H1 (cell line): ENCODE measurements at regions not wholly inside any gene's neighbourhood (a gene's known extent, or its start where the extent isn't known, plus 50 kb on each side); places are given as distances from the start of the nearest gene placed in this dataset.

ENCODE experiments used
- CBX8 ChIP-seq: fragments of 300-800, 300-1000 bp; sonication (generic); IDR thresholded peaks from 2 replicates; pipeline ENCODE4 v1.7.1; 2016; ENCODE audit warnings: low read depth, low read length, borderline replicate concordance
- POLR2A ChIP-seq, 2 experiments: IDR thresholded peaks; 1 replicate in 1 of 2; 2 replicates in 1 of 2; pipeline ENCODE4 v1.6.1; 2011; ENCODE audit warnings: low read depth in 2 of 2, low read length in 2 of 2, mild to moderate bottlenecking in 2 of 2; ENCODE audit errors: control extremely low read depth in 1 of 2
- SIN3A ChIP-seq, 2 experiments: IDR thresholded peaks in 1 of 2; conservative IDR thresholded peaks in 1 of 2; 2 replicates each; pipeline ENCODE4 v1.6.1; 2011 to 2012; ENCODE audit warnings: low read length in 2 of 2, improper control_type of control experiment in 1 of 2, low read depth in 1 of 2, mild to moderate bottlenecking in 1 of 2
- ZNF274 ChIP-seq: IDR thresholded peaks from 2 replicates; pipeline ENCODE4 v1.7.0; 2012; ENCODE audit warnings: low read length, borderline replicate concordance; ENCODE audit errors: extremely low read depth

DNA sequence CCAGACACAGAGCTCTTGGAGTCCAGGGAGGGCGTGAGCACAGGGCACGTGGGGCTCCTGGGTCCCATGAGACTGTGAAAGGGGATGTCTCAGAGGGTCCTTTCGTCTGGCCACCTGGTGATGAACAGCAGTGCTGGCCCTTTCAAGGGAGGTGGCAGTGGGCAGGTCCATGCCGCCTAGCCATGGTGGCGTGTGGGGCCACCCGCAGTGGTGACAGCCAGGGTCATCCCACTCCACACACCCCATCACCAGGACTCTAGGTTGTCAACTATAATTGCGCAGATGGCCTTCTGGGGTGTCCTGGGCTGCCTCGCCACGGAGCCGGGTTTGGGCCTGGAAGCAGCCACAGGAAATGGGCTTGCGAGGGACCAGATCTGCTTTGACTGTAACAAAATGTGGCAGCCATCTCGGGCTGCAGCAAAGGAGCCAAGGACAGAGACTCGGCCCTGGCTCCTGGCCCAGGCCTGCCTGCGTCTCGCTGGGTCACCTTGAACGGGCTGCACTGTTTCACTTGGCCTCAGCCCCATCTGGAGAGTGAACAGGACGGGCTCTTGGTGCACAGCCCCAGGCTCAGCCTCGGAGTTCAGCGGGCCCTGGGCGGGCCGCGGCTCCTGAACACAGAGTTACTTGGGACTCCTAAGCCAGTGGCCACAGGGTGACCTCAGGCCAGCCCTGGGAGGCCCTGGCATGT lies 1350.5 kb downstream of the BRD1 start (continued):
- TF ChIP-seq ZNF274 (no peak), CBX8 (no peak), POLR2A (IDR thresholded peaks at IDR 0.05; ENCODE audit: control extremely low read depth in 1 of 2, low read depth in 2 of 2, low read length in 2 of 2) (no peak), SIN3A (conservative IDR thresholded peaks at IDR 0.05 in 1 of 2, IDR thresholded peaks at IDR 0.05 in 1 of 2; ENCODE audit: low read depth in 1 of 2, low read length in 2 of 2) (no peak)
